ENCODE measurements at regions not wholly inside any gene's neighbourhood (a gene's known extent, or its start where the extent isn't known, plus 50 kb on each side); places are given as distances from the start of the nearest gene placed in this dataset.

DNA sequence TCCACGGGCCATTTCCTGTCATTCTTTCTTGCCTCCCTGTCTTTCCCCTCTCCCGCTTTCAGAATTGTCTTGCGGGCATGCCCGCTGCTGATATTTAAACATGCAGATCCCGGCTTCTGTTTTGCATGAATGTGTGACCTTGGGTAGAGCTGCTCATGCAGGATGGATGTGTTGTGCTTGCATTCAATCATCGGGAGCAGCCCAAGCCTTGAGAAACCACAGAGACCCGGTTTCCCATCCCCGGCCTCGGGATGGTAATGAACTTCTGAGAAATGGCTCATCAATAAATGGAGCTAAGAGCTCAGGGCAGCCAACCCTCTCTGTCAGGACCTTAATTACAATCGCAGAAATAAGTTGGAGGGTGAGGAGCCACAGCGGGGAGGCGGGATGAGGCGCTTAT is 303.7 kb upstream of the TNRC6C start:
- H3K4me1 ChIP-seq = no peaks in the 10 kb centered on the region

GRCh38 chr17:77656054-77656453 is 302.4 kb upstream of the TNRC6C start:
- 79 to 85% methylated on average over 9 of the region's 9 CpGs for WGBS, 2 donors
- TF ChIP-seq, protein P1, sequence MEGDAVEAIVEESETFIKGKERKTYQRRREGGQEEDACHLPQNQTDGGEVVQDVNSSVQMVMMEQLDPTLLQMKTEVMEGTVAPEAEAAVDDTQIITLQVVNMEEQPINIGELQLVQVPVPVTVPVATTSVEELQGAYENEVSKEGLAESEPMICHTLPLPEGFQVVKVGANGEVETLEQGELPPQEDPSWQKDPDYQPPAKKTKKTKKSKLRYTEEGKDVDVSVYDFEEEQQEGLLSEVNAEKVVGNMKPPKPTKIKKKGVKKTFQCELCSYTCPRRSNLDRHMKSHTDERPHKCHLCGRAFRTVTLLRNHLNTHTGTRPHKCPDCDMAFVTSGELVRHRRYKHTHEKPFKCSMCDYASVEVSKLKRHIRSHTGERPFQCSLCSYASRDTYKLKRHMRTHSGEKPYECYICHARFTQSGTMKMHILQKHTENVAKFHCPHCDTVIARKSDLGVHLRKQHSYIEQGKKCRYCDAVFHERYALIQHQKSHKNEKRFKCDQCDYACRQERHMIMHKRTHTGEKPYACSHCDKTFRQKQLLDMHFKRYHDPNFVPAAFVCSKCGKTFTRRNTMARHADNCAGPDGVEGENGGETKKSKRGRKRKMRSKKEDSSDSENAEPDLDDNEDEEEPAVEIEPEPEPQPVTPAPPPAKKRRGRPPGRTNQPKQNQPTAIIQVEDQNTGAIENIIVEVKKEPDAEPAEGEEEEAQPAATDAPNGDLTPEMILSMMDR (IDR thresholded peaks at IDR 0.05) = no peak
- Histone ChIP-seq H3K4me1 (no peaks in the 10 kb centered on the region), H3K9me3 (peaks cover 0 to 15% (median 5%) of the 10 kb centered on the region in 11 donors), H3K4me3 (no peak overlapping the region), H3K27me3 (peaks cover 0 to 18% (median 5%) of the 10 kb centered on the region in 7 donors), H3K27ac (no peak overlapping the region), H3K36me3 (no peaks in the 10 kb centered on the region)
- DNase-seq = no peak
- intact Hi-C loops (cut with DNase I) = no loop called here
- no peak for ATAC-seq

More for the DNA sequence above, 303.7 kb upstream of the TNRC6C start:
- Histone ChIP-seq H3K27ac (no peak overlapping the region), H3K36me3 (no peaks in the 10 kb centered on the region), H3K9me3 (peaks cover 0 to 16% (median 5%) of the 10 kb centered on the region in 11 donors), H3K27me3 (peaks cover 0 to 18% (median 5%) of the 10 kb centered on the region in 7 donors), H3K4me3 (no peak overlapping the region)
- ATAC-seq (no peak), DNase-seq (no peak)
- 57 to 67% methylated on average over 13 of the region's 13 CpGs for WGBS, 2 donors
- intact Hi-C loops (cut with DNase I) = no loop called here
- TF ChIP-seq, protein P1 (IDR thresholded peaks at IDR 0.05) = no peak

DNA sequence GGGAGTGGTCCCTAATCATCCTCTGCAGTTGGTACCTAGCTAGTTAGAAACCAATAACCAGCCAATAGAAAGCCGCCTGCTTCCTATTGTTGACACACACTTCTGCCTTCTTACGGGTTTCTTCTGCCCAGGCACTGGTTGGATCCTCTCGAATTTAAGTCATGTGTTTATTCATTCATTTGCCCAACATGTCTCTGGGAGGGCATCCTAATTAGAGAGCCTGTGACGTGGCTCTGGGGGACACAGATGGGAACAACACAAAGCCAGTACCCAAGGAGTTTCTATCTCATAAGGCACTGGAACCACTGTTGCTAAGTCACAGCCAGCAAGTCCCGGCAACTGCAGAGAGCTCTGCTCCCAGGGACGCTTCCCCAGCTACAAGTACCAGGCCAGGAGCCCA is 300.7 kb upstream of the TNRC6C start:
- Histone ChIP-seq H3K9me3 (peaks cover 0 to 15% (median 5%) of the 10 kb centered on the region in 11 donors), H3K27ac (no peak overlapping the region), H3K4me3 (no peak overlapping the region), H3K27me3 (peaks cover 0 to 18% (median 5%) of the 10 kb centered on the region in 7 donors), H3K36me3 (no peaks in the 10 kb centered on the region), H3K4me1 (no peaks in the 10 kb centered on the region)
- intact Hi-C loops (cut with DNase I) = no loop called here
- ATAC-seq = no peak
- TF ChIP-seq, protein P1 (IDR thresholded peaks at IDR 0.05) = no peak
- 80 to 85% methylated on average over 6 of the region's 6 CpGs for WGBS, 2 donors
- DNase-seq = no peak

GRCh38 chr17:77660524-77660923 is 298.0 kb upstream of the TNRC6C start:
- intact Hi-C loops (cut with DNase I) = no loop called here
- H3K9me3 ChIP-seq = peaks cover 0 to 15% (median 5%) of the 10 kb centered on the region in 11 donors
- no peak for ATAC-seq
- no peak overlapping the region for H3K4me3 ChIP-seq
- 87 to 91% methylated on average over 4 of the region's 4 CpGs for whole genome bisulfite sequencing, 2 donors
- TF ChIP-seq, protein P1 (IDR thresholded peaks at IDR 0.05) = no peak
- H3K36me3 ChIP-seq = no peaks in the 10 kb centered on the region
- H3K4me1 ChIP-seq = no peaks in the 10 kb centered on the region
- H3K27ac ChIP-seq = no peak overlapping the region
- H3K27me3 ChIP-seq = peaks cover 0 to 17% (median 5%) of the 10 kb centered on the region in 7 donors
- no peak for DNase-seq
